MM.1S (cell line): ENCODE measurements at regions not wholly inside any gene's neighbourhood (a gene's known extent, or its start where the extent isn't known, plus 50 kb on each side); places are given as distances from the start of the nearest gene placed in this dataset.

Experiments used
- DNase-seq: peaks from one replicate; pipeline ENCODE4 v3.0.0-alpha.2; 2015
- H2AFZ ChIP-seq: fragments of 300-600 bp; sonication (generic); 2 replicates; pipeline ENCODE4 v1.6.0; 2016; ENCODE audit warnings: antibody characterized with exemption, low read length
- H3F3A ChIP-seq: fragments of 300-600 bp; sonication (generic); 2 replicates; pipeline ENCODE4 v1.6.1; 2016; ENCODE audit warnings: mild to moderate bottlenecking, antibody characterized with exemption, low read length, moderate library complexity, mixed read lengths; ENCODE audit not compliant: insufficient read depth
- H3K27ac ChIP-seq: fragments of 300-600 bp; sonication (generic); 2 replicates; pipeline ENCODE4 v1.5.1; 2016; ENCODE audit warnings: mild to moderate bottlenecking, low read length
- H3K27me3 ChIP-seq: fragments of 300-600 bp; sonication (generic); replicated peaks from 2 replicates; pipeline ENCODE4 v1.6.0; 2016; ENCODE audit warnings: low read length; ENCODE audit not compliant: insufficient read depth
- H3K36me3 ChIP-seq: fragments of 300-600 bp; sonication (generic); replicated peaks from 2 replicates; pipeline ENCODE4 v1.6.1; 2016; ENCODE audit warnings: mild to moderate bottlenecking, low read length, mixed read lengths; ENCODE audit not compliant: insufficient read depth
- H3K4me1 ChIP-seq: fragments of 300-600 bp; sonication (generic); 2 replicates; pipeline ENCODE4 v1.6.1; 2016; ENCODE audit warnings: low read length, mixed read lengths
- H3K4me2 ChIP-seq: fragments of 300-600 bp; sonication (generic); 2 replicates; pipeline ENCODE4 v1.6.0; 2016; ENCODE audit warnings: low read depth, low read length
- H3K4me3 ChIP-seq: fragments of 300-600 bp; sonication (generic); 2 replicates; pipeline ENCODE4 v1.5.1; 2016; ENCODE audit warnings: low read length, mixed read lengths
- H3K79me2 ChIP-seq: fragments of 300-600 bp; sonication (generic); 2 replicates; pipeline ENCODE4 v1.6.1; 2016; ENCODE audit warnings: mixed run types, low read length, mixed read lengths
- H3K9ac ChIP-seq: fragments of 300-600 bp; sonication (generic); 2 replicates; pipeline ENCODE4 v1.6.1; 2016; ENCODE audit warnings: low read length, mixed read lengths
- H3K9me2 ChIP-seq: fragments of 300-600 bp; sonication (generic); replicated peaks from 2 replicates; pipeline ENCODE4 v1.6.1; 2016; ENCODE audit warnings: mild to moderate bottlenecking, low read length, mixed read lengths; ENCODE audit not compliant: insufficient read depth
- H3K9me3 ChIP-seq: fragments of 300-600 bp; sonication (generic); replicated peaks from 2 replicates; pipeline ENCODE4 v1.6.1; 2016; ENCODE audit warnings: mild to moderate bottlenecking, low read length, mixed read lengths; ENCODE audit not compliant: insufficient read depth
- H4K20me1 ChIP-seq: fragments of 300-600 bp; sonication (generic); 2 replicates; pipeline ENCODE4 v1.6.1; 2016; ENCODE audit warnings: mild to moderate bottlenecking, low read length, moderate library complexity, mixed read lengths; ENCODE audit not compliant: insufficient read depth
- EZH2 ChIP-seq: fragments of 300-600 bp; sonication (generic); optimal IDR thresholded peaks from 2 replicates; pipeline ENCODE3; 2017; ENCODE audit warnings: low read depth, mild to moderate bottlenecking, antibody characterized with exemption, low read length, mixed read lengths
- EZH2phosphoT487 ChIP-seq: fragments of 300-600 bp; sonication (generic); IDR thresholded peaks from 2 replicates; pipeline ENCODE4 v1.6.1; 2018; ENCODE audit warnings: antibody characterized with exemption, low read length
- TF ChIP-seq, protein P1 (sequence below): fragments of 300-600 bp; sonication (generic); IDR thresholded peaks from 2 replicates; pipeline ENCODE4 v1.5.1; 2016; ENCODE audit warnings: antibody characterized with exemption, low read length, mixed read lengths

DNA sequence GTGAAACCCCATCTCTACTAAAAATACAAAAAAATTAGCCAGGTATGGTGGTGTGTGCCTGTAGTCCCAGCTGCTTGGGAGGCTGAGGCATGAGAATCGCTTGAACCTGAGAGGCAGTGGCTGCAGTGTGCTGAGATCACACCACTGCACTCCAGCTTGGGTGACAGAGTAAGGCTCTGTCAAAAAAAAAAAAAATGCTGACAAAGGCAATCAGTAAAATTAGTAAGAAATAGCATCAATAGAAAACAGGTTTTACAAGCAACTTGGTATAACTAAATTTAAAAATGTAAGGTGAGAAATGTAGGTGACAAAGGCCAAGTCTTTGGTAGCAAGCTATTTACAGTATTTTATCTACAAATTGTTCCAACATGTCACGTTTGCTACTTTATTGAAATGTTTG lies 421.4 kb upstream of the RGPD4 start:
- no peak overlapping the region for H3K4me3 ChIP-seq
- H3K9me2 ChIP-seq, result no peaks in the 10 kb centered on the region
- no peak overlapping the region for H3K4me2 ChIP-seq
- H2AFZ ChIP-seq, result no peak overlapping the region
- TF ChIP-seq EZH2phosphoT487 (no peak), EZH2 (no peak)
- TF ChIP-seq, protein P1, sequence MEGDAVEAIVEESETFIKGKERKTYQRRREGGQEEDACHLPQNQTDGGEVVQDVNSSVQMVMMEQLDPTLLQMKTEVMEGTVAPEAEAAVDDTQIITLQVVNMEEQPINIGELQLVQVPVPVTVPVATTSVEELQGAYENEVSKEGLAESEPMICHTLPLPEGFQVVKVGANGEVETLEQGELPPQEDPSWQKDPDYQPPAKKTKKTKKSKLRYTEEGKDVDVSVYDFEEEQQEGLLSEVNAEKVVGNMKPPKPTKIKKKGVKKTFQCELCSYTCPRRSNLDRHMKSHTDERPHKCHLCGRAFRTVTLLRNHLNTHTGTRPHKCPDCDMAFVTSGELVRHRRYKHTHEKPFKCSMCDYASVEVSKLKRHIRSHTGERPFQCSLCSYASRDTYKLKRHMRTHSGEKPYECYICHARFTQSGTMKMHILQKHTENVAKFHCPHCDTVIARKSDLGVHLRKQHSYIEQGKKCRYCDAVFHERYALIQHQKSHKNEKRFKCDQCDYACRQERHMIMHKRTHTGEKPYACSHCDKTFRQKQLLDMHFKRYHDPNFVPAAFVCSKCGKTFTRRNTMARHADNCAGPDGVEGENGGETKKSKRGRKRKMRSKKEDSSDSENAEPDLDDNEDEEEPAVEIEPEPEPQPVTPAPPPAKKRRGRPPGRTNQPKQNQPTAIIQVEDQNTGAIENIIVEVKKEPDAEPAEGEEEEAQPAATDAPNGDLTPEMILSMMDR, result no peak
- H4K20me1 ChIP-seq, result no peaks in the 10 kb centered on the region
- no peak for DNase-seq
- H3K4me1 ChIP-seq, result no peaks in the 10 kb centered on the region
- H3K27ac ChIP-seq, result no peak overlapping the region
- no peaks in the 10 kb centered on the region for H3K9me3 ChIP-seq
- no peaks in the 10 kb centered on the region for H3F3A ChIP-seq
- no peaks in the 10 kb centered on the region for H3K36me3 ChIP-seq
- no peaks in the 10 kb centered on the region for H3K27me3 ChIP-seq
- H3K9ac ChIP-seq, result no peak overlapping the region
- H3K79me2 ChIP-seq, result no peaks in the 10 kb centered on the region

DNA sequence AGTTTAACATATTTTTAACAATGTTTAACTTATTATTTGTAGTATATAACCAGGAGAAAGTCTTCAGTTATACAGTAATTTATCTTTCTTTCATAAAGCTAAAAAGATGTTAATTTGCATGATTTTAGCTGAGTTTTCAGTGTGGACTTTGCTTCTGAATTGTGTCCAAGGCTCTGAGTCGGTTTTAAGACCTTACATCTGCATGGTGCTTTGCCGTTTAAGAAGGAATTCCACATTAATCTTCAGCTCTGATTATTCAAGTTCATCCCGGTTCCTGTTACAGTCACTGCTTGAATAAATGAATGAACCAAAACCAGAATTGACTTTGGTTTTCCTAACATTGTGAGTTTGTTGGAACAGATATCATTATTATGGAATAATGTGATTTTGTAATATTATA lies 419.7 kb upstream of the RGPD4 start:
- TF ChIP-seq EZH2 (no peak), EZH2phosphoT487 (no peak)
- TF ChIP-seq, protein P1, result no peak
- no peak overlapping the region for H3K27ac ChIP-seq

DNA sequence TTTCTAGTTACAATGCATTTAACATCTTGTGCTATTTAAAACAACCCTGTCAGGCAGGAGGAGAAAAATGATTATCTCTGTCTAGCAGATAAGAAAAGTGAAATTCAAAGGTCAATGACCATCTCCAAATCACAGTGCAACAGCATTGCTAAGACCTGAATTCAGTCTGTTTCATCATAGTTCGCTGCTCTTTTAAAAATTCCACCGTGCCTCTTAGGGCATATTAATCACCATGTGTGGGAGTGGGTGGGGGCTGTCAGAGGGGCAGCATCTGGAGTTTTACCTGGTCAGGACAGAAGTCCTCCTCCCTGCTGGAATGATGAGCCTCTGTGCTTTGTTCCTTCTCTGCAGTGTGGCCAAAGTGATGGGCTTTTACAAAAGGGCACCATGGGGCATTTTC lies 418.7 kb upstream of the RGPD4 start:
- H3K27ac ChIP-seq, result no peak overlapping the region
- no peaks in the 10 kb centered on the region for H3K36me3 ChIP-seq
- no peaks in the 10 kb centered on the region for H3K9me3 ChIP-seq
- no peaks in the 10 kb centered on the region for H3K27me3 ChIP-seq
- no peak overlapping the region for H3K9ac ChIP-seq
- H3K4me1 ChIP-seq, result no peaks in the 10 kb centered on the region
- H3K4me3 ChIP-seq, result no peak overlapping the region
- H2AFZ ChIP-seq, result no peak overlapping the region
- H4K20me1 ChIP-seq, result no peaks in the 10 kb centered on the region
- H3K4me2 ChIP-seq, result no peak overlapping the region
- H3F3A ChIP-seq, result no peaks in the 10 kb centered on the region
- H3K79me2 ChIP-seq, result no peaks in the 10 kb centered on the region
- no peak for DNase-seq
- H3K9me2 ChIP-seq, result no peaks in the 10 kb centered on the region
- TF ChIP-seq, protein P1, result no peak
- TF ChIP-seq EZH2phosphoT487 (no peak), EZH2 (no peak)

More for the DNA sequence above, 419.7 kb upstream of the RGPD4 start:
- Histone ChIP-seq H3K4me1 (no peaks in the 10 kb centered on the region), H4K20me1 (no peaks in the 10 kb centered on the region), H3K4me3 (no peak overlapping the region), H3K4me2 (no peak overlapping the region), H3K27me3 (no peaks in the 10 kb centered on the region), H3F3A (no peaks in the 10 kb centered on the region), H2AFZ (no peak overlapping the region), H3K79me2 (no peaks in the 10 kb centered on the region), H3K9me2 (no peaks in the 10 kb centered on the region), H3K36me3 (no peaks in the 10 kb centered on the region), H3K9me3 (no peaks in the 10 kb centered on the region), H3K9ac (no peak overlapping the region)
- no peak for DNase-seq
